HG03521 (cell line): ENCODE measurements at regions not wholly inside any gene's neighbourhood (a gene's known extent, or its start where the extent isn't known, plus 50 kb on each side); places are given as distances from the start of the nearest gene placed in this dataset.
A peak's percentile ranks its signal among the peaks of the same experiment; 100 is the strongest.
"Not testable (repeated sequence)": the region's sequence is repeated elsewhere in the genome, so short reads cannot be mapped to it uniquely, and the experiment has no call there.

Experiments
- ATAC-seq: cut with Tn5 transposase; IDR thresholded peaks from one replicate; pipeline ENCODE4 v1.9.1; 2021; ENCODE audit warnings: mild to moderate bottlenecking, moderate library complexity; ENCODE audit not compliant: unreplicated experiment

DNA sequence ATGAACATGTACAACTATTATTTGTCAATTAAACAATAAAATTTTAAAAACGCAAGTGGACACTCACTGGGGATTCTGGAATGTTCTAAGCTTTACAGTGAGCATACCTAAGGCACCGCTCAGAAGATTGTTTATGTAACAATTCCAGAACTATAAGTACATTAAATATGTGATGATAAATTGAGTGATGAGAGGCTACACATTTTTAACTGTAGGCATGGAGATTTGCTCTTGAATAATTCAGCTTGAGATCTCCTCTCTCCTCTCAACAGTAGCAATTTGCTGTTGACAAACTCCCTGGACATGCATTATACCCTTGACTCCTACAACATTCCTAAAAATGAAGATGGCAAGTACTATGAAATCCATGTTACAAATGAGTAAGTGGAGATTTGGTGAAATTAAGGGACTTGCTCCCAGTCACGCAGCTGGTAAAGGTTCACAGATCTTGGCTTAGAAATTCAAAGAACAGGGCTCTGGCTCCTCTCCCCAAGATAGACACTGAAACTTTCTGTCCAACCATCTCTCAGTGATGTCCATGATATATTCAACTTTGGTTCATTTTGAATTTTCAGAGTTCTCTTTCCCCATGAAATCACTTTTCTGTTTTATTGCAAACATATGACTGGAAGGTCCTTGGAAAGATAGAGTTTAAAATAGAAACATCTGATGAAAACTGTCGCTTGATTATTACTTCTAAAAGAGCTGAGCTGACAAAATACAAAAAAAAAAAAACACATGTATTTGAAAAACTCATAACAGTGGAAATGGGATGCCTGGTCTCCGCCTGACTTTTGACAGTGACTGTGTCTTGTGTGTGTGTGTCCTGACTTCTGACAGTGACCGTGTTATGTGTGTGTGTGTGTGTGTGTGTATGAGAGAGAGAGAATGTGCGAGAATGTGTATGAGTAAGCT is 488.3 kb downstream of the TNS3 start:
- ATAC-seq, result no peak

DNA sequence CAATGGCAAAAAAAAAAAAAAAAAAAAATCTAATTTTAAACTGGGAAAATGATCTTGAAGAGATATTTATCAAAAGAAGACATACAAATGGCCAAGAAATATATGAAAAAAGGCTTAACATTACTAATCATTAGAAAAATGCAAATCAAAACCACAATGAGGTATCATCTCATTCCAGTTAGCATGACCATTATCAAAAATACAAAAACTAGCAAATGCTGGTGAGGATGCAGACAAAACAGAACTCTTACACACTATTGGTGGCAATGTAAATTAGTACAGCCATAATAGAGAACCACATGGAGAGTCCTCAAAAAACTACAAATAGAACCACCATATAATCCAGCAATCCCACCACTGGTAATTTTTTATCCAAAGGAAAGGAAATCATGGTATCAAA is 489.6 kb downstream of the TNS3 start:
- no peak for ATAC-seq

DNA sequence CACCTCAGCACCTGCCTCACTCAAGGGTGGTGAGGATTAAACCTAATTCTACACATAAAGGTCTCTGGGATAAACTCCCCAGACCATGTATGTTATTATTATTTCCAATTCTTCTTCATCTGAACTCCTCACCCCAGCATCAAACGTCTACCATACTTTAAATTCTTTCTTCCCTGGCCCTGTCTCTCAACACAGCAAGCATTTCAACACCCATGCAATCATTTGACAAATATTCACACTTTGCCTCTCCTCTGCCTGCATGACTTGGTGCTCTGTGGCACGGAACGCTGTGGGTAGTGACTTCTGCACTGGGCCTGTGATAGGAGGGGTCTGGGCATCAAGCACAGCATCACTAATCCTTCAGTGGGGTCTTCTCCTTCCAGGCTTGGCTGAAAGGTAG is 490.8 kb downstream of the TNS3 start:
- no peak for ATAC-seq

DNA sequence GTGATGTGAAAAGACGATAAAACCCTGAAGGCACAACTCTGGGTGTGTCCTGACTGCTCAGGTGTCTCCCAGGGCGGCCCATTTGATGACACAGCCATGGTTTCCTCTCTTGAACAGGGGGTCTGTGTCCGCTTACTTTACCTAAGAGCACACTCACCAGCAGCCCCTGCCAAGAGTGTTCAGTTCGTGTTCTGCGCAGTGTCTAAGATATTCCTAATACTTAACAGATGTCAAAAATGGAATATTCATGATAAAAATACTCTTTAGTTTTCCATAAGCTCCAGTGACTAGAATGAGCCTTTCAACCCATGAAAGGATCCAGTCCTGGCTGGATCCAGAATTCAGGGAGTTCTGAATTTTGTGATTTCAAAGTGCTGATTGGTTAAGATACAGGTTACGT is 492.4 kb downstream of the TNS3 start:
- no peak for ATAC-seq

DNA sequence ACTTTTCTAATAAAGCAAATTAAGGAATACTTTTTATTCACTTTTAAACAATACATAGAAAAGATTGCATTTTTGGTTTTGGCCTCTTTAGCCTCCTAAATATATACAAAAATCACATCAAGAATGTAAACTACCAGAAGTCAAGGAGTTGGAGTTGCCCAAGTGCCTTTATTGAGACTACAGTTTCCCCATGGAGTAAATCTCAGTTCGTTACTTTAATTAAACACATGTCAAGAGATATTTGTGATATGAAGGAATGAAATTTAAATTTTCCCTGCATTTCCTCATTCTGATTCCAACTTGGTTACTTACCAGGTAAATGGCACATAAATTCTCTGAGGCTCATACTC is 492.9 kb downstream of the TNS3 start:
- ATAC-seq, result no peak

DNA sequence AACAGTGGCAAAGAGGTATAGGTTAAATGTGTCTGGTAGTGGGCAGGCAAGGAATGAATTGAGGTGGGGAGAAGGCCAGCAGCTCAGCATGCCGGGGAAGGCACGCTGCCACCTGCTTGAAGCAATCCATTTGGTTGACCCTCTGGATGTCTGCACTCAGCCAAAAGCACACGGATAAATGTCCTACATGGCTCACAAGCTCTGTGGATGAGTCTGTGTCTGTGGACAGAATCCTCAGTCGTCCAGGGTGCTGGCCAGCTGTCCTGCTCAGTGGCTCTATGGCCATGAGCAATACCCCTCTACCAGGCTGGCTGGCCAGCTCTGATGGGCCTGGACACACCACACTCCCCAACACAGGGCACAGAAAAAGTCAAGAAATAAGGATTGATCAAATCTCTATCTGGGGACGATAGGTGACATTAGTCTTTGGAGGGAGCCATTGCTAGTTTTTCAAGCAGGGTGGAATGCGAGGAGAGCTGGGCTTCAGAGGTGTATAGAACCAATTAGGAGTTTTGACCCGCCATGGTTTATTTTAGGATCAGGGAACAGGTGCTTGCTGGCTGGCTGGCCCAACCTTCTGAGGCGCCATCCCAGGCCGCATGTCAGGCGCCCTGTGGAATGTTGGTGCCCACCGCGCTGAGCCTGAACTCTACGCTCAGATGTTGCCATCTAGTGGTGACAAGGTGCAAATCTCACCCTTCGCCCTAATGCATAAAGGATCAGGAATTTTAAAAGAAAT is 493.4 kb downstream of the TNS3 start:
- peak; percentile 56 for ATAC-seq

DNA sequence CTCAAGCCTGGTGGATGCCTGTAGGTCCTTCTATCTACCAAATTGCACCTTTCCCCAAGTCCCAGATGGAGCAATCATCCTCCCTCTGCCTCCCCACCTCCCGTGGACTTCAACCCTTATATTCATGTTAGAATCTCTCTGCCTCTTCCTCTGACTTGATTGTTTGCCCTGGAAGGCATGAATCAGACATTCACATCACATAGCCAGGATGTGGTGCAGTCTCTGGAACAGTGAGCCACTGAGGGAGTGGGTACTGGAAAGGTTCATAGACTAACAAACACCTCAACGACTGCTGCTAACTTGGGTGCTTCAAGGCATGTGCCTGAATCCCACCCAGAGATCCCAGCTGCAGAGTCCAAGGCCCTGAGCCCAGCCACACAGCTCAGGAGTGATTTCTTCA is 494.0 kb downstream of the TNS3 start:
- no peak for ATAC-seq

DNA sequence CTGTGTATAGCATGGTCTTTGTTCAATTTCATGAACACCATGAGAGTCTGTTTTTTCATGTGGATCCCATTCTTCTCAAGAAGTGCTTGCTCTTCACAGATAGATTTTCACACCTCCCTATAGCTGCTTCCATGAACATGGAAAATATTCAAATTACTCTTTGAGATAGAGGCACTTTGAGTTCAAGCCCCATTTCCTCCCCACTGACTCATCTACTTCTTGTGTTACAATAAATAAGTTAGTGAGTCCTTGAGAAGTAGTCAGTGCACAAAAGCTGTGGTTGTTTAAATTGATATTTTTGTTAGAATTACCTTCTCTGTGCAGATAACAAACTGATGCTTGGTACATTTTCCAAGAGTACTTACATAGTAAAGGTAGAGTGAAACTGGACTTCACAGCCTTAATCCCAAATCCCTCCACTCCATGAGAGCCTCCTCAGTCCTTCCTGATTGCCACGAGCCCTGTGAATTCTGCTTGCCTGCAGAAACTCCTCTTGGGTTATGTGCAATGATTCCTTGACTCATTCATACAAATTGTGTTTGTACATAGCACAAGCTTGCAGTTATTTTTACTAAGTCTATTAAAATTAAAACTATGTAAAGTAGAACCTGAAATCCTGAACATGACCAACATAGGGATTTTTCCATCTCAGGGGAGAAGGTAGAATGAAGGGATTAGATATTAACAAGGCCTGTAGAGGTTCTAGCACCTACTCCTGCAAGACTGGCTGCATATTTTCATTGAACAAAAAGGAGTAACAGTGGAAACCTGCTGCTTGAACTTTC is 496.2 kb downstream of the TNS3 start:
- ATAC-seq, result no peak

DNA sequence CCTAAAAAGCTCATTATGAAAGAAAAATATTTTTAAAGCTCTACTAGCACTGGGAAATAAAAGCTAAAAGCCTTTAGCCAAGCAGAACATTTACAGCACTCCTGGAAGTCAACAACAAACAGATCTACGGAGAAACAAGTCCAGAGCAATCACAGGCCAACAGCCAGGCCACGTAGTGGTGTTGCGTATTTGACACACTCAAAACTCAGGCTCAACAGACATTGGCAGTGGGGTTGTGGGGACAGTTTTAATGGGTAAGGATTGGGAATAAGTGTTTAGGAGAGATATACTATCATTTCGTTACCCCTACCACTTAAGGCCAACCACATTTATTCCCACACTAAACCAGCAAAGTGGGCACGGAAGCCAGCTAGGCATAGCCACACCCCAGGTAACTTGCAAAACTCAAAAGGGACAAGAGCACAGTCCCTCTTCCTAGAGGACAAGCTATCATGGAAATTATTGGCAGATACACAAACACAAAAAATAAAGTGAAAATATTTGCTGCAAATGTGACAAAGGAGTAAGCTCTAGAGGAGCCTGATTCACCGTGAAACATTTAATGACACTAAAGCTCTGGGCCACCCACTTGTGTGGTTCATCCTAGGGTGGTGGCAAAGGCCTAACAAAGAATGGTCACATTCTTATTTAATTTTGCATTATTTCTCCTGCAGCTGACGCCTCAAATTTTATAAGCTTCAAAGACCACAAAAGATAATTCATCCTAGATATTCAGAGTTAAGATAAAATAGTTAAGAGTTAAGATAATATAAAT is 498.2 kb downstream of the TNS3 start:
- no peak for ATAC-seq

DNA sequence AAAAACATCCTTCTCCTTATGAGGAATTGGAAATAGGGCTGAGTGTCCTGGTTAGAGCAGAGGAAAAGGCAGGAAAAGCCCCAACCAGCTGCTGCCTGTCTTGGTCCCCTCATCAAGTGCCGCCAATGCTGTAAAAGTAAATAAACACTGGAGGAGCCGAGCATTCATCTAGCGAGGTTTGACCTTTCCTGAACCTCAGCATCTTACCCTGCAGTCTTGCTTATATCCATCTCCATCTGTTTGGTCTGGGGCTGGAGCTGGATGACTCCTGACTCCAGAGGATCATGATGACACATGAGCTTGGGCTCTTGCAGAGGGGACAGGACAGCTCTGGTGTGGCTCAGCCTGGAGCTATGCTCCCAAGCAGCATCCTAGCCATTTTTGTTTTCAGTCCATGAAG is 501.1 kb downstream of the TNS3 start:
- ATAC-seq, result no peak

DNA sequence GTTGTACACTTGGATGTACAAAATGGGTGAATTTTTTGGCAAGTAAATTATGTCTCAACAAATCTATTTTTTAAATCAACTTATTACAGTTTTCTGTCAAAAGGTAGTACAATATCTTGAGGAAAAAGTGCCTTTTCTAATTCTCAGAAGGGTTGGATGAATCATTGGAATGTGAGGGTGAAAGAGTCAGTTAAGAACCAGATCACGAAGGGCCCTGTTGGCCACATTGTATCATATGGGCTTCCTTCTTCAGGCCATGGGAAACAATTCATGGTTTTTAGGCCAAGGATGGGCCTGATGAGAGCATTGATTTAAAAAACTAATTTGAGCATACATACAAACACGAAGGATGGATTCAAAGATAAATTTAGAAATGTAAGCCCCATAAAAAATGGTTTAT is 503.7 kb downstream of the TNS3 start:
- ATAC-seq, result no peak

DNA sequence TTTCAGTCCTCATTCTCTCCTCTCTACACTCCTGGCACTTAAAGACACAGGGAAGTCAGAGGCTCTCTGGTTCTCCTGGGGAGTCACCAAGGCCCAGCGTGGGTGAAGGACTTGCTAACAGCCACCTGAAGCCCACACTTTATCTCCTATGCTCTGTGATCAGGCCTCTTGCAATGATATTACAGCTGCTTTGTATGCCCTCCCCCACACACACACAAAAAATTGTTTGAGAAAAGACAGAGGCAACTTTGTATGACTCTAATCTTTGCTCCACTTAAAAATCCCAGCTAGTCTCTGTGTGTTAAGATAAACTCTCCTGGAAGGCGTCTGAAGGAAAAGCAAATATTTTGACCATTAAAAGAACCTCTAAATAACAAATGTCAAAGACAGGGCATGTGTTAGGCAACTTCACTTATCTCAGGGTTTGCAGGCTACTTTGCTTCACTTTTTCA is 507.2 kb downstream of the TNS3 start:
- ATAC-seq, result no peak

DNA sequence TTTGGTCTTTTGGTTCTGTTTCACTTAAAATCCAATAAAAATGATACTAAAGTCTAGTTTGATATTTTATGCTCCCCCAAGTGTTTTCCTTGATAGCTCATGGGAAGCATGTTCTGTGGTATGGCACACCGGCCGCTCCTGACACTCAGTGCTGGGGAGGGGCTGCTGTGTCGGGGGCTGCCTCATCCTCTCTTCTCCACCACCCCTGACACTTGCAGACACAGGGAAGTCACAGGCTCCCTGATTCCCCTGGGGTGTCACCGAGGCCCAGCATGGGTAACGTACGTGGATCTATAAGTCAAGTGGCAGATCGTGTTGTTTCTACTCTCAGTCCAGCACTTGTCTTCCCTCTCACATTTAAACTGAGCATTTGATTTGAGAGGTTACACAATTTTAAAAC is 508.6 kb downstream of the TNS3 start:
- ATAC-seq, result no peak

DNA sequence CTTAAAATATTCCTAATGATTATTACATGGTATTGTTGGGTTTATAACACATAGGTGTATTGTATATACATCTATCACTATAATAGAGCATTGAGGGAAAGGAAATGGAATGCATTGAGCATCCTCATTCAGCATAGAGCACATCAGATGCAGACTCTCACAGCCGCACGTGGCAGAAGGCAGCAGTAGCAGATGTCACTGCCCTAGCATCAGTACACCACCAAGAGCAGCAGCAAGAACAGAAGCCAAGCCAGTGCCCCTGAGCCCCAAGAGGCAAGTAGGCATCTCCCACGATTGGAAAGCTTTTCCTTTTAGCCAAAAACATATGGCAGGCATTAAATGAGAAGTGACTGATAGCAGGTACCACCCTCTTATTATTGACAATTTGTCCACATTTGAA is 510.0 kb downstream of the TNS3 start:
- ATAC-seq, result no peak

DNA sequence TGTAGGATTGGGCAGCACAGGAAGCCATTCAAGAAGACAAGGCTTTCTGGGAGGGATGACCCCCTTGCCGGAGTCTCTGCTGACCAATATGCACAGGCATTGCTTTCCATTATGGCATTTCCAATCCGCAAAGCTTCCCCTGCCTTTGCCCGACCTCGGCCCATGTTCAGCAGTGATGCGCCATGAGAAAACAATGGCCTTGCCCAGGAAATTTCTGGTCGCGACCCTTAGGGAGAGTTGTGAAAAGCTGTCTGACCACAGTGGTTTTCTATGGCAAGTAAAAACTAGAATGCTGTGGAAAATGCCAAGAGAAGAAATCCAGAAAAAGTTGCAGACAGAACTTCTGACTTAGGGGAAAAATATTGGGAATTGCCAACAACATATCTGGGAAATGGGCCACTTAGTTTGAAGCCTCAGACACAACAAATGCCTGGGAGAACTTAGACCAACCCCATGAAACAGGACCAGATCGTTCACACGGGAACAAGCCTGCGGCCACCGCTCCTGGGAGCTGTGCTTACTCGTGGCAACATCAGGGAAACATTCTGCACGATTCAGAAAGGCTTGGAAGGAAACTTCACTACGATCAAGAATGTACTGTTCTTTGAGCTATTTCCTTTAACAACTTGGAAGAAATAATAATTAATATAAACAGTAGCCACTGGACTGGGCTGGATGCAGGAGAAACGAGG is 512.4 kb downstream of the TNS3 start:
- no peak for ATAC-seq

DNA sequence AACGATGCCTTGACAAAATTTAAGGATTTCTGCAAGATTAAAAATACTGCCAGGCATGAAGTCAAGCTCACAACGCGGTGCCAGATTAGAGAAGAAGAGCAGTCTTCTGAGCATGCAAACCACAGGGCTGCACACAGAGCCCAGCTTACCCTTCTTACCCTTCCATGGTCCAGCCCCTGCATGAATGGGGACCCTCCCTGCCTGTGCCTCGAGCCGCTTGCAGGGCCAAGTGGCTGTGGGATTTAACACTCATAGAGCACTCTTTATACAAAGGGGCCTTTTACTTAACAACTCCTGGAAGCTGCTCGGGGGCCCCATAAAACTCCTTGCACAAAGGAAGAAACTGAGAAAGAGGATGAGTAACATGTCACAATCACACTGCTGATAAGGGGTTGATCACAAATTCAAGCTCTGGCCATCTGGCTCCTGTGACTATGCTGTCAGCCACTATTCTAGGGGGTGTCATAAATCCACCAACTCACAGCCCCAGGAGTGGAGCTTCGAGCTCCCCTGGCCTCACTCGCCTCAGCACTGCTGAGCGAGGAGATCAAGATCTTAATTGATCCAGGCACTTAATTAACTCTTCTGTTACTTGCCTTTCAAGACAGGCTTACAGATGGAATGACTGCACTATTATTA is 514.8 kb downstream of the TNS3 start:
- no peak for ATAC-seq

DNA sequence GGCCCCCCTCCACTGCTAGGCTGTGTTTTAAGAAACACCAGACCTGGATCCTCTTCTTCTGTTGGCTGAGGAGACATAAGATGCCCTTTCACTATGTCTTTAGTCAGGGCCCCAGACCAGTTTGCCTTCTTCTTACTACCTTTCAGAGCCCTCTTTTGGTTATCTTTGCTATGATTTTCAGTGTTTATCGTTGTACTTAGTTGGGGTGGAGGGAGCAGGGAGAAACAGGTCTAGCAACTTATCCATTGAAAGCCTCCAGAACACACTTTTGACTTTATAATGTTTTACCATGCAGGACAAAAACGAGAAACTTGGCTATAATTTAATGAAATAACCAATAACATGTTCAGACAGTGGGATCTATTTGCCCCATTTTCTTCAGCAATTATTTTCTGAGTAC is 525.2 kb downstream of the TNS3 start:
- no peak for ATAC-seq

DNA sequence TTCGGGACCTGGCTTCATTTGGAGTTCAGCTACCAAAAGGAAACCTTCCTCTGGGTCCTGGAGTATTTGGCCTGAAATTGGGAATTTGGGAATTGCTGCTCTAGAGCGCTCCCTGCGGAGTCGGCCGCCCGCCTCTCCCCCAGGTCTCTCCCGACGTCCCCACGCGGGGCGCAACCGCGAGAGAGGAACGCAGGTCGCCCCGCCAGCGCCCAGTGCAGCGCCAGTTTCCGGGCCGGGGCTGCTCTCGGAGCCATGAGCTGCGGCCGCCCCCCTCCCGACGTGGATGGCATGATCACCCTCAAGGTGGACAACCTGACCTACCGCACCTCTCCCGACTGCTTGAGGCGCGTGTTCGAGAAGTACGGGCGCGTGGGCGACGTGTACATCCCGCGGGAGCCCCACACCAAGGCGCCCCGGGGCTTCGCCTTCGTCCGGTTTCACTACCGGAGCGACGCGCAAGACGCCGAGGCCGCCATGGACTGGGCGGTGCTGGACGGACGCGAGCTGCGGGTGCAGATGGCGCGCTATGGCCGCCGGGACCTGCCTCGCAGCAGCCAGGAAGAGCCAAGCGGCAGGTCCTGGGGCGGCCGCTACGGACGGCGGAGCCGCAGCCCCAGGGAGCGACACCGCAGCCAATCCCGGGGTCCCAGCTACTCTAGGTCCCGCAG is 529.2 kb downstream of the TNS3 start:
- not testable (repeated sequence) for ATAC-seq

DNA sequence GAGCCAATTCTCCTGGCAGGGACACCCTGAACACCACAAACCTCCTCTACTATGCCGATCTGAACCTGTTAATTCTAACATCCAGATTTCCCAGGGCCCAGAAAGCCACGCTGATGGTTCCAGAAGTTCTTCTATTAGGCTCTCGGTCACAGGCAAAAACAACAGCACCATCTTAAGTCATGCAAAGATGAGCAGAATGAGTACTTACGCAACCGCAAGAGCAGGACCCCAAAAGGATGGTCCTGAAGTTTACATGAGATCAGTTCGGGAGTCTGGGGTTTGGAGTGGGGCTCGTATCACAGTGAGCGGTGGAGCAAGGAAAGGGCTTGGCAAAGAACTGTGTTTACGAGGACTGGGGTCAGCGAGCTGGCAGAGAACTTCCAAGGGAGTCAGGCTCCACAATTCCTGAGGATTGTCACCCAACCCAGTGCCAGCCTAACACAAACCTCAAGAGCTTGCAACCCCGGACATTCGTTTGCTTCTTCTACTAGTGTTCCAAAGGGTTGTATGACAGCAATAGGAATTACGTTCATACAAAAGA is 532.6 kb downstream of the TNS3 start:
- no peak for ATAC-seq
